Stomach (tissue), 8 donors: ENCODE measurements at regions not wholly inside any gene's neighbourhood (a gene's known extent, or its start where the extent isn't known, plus 50 kb on each side); places are given as distances from the start of the nearest gene placed in this dataset.
"Not testable (repeated sequence)": the region's sequence is repeated elsewhere in the genome, so short reads cannot be mapped to it uniquely, and the experiment has no call there.

Experiments used
- DNase-seq, 2 donors: peaks; one replicate each; pipeline versions ENCODE4 v3.0.0 to v3.0.0-alpha.2; 2013 to 2019
- H3K27ac ChIP-seq, 5 donors: fragments of 200-600 bp in 4 of 5; sonication (generic) in 4 of 5; one replicate each; pipeline ENCODE4 v1.5.1; 2013 to 2019; ENCODE audit warnings: mild to moderate bottlenecking in 1 of 5, moderate library complexity in 1 of 5
- H3K27me3 ChIP-seq, 3 donors: fragments of 200-600 bp; sonication (generic); one replicate each; pipeline ENCODE4 v1.5.1; 2017 to 2019; ENCODE audit warnings: mixed run types in 1 of 3
- H3K36me3 ChIP-seq, 4 donors: fragments of 200-600 bp; sonication (generic); 1 replicate in 3 of 4; 2 replicates in 1 of 4; pipeline ENCODE4 v1.5.1; 2016 to 2019
- H3K4me1 ChIP-seq, 4 donors: fragments of 200-600 bp; sonication (generic); one replicate each; pipeline ENCODE4 v1.5.1; 2016 to 2019
- H3K4me3 ChIP-seq, 4 donors: fragments of 200-600 bp; sonication (generic) in 3 of 4; one replicate each; pipeline ENCODE4 v1.5.1; 2016 to 2019; ENCODE audit warnings: mild to moderate bottlenecking in 1 of 4
- H3K9me3 ChIP-seq, 4 donors: fragments of 200-600 bp; sonication (generic); one replicate each; pipeline ENCODE4 v1.5.1; 2016 to 2019
- EP300 ChIP-seq: sonication (generic); formaldehyde crosslinking; IDR thresholded peaks from one replicate; pipeline ENCODE4 v1.6.1; 2017; ENCODE audit warnings: antibody characterized with exemption
- POLR2A ChIP-seq, 4 donors: fragments of 450-650 bp; IDR thresholded peaks; one replicate each; pipeline ENCODE4 v1.6.1; 2016; ENCODE audit warnings: antibody characterized with exemption in 4 of 4, control low read depth in 2 of 4, mild to moderate bottlenecking in 1 of 4, moderate library complexity in 1 of 4
- POLR2AphosphoS5 ChIP-seq, 3 donors: sonication (generic); formaldehyde crosslinking; IDR thresholded peaks; one replicate each; pipeline ENCODE4 v1.6.1; 2016; ENCODE audit warnings: antibody characterized with exemption in 3 of 3
- WGBS, 5 donors: extraction: QIAGEN DNeasy Blood & Tissue Kit in 3 of 5; methylation state at CpG; one replicate each; pipeline versions ENCODE4 v1.1.5 to v1.1.7; 2013 to 2018; 5-methylcytosine and 5-hydroxymethylcytosine counted together
- intact Hi-C: fragments of 100-400 bp; cut with DNase I; formaldehyde crosslinking; loops from one replicate; pipeline ENCODE4 v1.15.1; 2023; ENCODE audit warnings: low total_unique reads
- TF ChIP-seq, protein P1 (sequence below), 7 experiments: fragments of 450-650 bp in 4 of 7; fragments of 200-600 bp in 3 of 7; sonication (generic) in 3 of 7; IDR thresholded peaks; one replicate each; pipeline ENCODE4 v1.5.1; 2016 to 2019; ENCODE audit warnings: antibody characterized with exemption in 7 of 7, control low read depth in 2 of 7, mild to moderate bottlenecking in 1 of 7
- donor health status: healthy with polysubstance abuse.
- donor health status: Bipolar disorder and iron deficiency.
- donor health status: healthy.

- Histone ChIP-seq H3K27me3 (no peaks in the 10 kb centered on the region), H3K4me3 (no peak overlapping the region), H3K36me3 (no peaks in the 10 kb centered on the region), H3K4me1 (no peaks in the 10 kb centered on the region), H3K9me3 (no peaks in the 10 kb centered on the region), H3K27ac (no peak overlapping the region)
- 68 to 80% (median 77%) methylated on average over 1 of the region's 1 CpG for WGBS, 5 donors
- TF ChIP-seq POLR2A (IDR thresholded peaks at IDR 0.05): no peak
- TF ChIP-seq POLR2AphosphoS5 (IDR thresholded peaks at IDR 0.05): no peak
- TF ChIP-seq EP300: no peak
- TF ChIP-seq, protein P1, sequence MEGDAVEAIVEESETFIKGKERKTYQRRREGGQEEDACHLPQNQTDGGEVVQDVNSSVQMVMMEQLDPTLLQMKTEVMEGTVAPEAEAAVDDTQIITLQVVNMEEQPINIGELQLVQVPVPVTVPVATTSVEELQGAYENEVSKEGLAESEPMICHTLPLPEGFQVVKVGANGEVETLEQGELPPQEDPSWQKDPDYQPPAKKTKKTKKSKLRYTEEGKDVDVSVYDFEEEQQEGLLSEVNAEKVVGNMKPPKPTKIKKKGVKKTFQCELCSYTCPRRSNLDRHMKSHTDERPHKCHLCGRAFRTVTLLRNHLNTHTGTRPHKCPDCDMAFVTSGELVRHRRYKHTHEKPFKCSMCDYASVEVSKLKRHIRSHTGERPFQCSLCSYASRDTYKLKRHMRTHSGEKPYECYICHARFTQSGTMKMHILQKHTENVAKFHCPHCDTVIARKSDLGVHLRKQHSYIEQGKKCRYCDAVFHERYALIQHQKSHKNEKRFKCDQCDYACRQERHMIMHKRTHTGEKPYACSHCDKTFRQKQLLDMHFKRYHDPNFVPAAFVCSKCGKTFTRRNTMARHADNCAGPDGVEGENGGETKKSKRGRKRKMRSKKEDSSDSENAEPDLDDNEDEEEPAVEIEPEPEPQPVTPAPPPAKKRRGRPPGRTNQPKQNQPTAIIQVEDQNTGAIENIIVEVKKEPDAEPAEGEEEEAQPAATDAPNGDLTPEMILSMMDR (IDR thresholded peaks at IDR 0.05): no peak
- DNase-seq: no peak
- intact Hi-C loops: no loop called here
Observed at GRCh38 chr15:38117781-38118180, 134.9 kb upstream of the SPRED1 start.

DNA sequence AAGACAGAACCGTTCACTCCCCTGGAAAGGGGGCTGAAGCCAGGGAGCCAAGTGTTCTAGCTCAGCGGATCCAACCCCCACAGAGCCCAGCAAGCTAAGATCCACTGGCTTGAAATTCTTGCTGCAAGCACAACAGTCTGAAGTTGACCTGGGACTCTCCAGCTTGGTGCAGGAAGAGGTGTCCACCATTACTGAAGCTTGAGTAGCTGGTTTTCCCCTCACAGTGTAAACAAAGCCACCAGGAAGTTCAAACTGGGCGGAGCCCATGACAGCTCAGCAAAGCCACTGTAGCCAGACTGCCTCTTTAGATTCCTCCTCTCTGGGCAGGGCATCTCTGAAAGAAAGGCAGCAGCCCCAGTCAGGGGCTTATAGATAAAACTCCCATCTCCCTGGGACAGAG, 132.8 kb upstream of the SPRED1 start:
- H3K27me3 ChIP-seq, H3K27ac ChIP-seq, H3K36me3 ChIP-seq, H3K9me3 ChIP-seq, intact Hi-C loops, H3K4me3 ChIP-seq, H3K4me1 ChIP-seq: not testable (repeated sequence)
- DNase-seq: peak; percentile 19 to 46
- WGBS, 5 donors: 81 to 86% (median 84%) methylated on average over 3 of the region's 3 CpGs

- intact Hi-C loops: no loop called here
- TF ChIP-seq EP300 (no peak), POLR2AphosphoS5 (IDR thresholded peaks at IDR 0.05) (peak in 2 of 3 donors; percentile 53 to 70)
- Histone ChIP-seq H3K4me3 (no peak overlapping the region), H3K27ac (peak overlapping the region in 1 of 5 donors; percentile 88), H3K4me1 (peaks cover 0 to 45% (median 26%) of the 10 kb centered on the region in 4 donors), H3K27me3 (no peaks in the 10 kb centered on the region), H3K36me3 (no peaks in the 10 kb centered on the region), H3K9me3 (peaks cover 0 to 6% (median 0%) of the 10 kb centered on the region in 4 donors)
- WGBS, 5 donors: 53 to 83% (median 73%) methylated on average over 1 of the region's 1 CpG
- peak in 1 of 2 donors; percentile 23 for DNase-seq
Observed at GRCh38 chr15:38127306-38127771, 125.3 kb upstream of the SPRED1 start.

DNA sequence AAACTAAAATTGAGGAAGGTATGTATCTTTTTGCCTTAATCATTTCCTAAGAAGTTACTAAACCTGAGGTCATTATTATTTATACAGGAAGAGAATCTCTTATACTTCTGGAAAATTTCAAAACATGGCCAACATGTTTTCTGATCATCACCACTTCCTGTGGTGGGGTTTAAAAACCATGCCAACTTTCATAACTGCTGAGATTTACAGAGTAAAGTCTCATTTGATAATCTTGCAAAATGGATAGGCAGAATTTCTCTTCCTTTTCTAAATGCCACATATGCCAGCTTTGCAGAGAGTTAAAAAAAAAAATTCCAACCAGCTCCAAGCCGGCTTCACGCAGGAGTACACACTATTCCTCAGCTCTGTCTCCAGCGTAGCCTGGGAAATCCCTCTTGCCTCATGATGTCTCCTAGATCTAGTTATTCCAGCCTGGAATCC, 124.3 kb upstream of the SPRED1 start:
- peak overlapping the region; percentile 56 to 88 (median 87) for H3K27ac ChIP-seq
- intact Hi-C loops: no loop called here
- peaks cover 0 to 45% (median 26%) of the 10 kb centered on the region in 4 donors for H3K4me1 ChIP-seq
- 20 to 47% (median 36%) methylated on average over 3 of the region's 3 CpGs for WGBS, 5 donors
- H3K9me3 ChIP-seq: peaks cover 0 to 6% (median 0%) of the 10 kb centered on the region in 4 donors
- H3K36me3 ChIP-seq: no peaks in the 10 kb centered on the region
- H3K27me3 ChIP-seq: no peaks in the 10 kb centered on the region
- TF ChIP-seq POLR2AphosphoS5 (IDR thresholded peaks at IDR 0.05): peak in 1 of 3 donors; percentile 12
- TF ChIP-seq EP300: no peak
- H3K4me3 ChIP-seq: no peak overlapping the region
- peak in 1 of 2 donors; percentile 27 for DNase-seq

DNA sequence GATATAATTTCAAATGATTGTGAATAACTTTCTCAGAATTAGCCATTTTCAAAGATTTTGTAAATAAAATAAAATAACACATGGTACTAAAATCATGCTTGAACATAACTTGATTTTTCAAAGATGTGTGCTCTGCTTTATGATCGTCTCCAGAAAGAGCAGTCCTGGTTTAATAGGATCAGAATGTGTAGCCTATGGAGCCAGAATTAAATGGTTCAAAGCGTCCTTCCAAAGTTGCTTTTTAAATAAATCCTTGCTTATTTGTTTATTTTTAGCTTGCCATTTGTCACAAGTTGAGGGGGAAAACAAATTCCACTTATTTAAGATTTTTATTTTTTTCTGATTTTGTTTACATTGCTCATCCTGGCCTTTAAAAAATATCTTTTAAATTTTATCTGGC, 123.7 kb upstream of the SPRED1 start:
- 60 to 78% (median 69%) methylated on average over 2 of the region's 2 CpGs for WGBS, 5 donors
- H3K36me3 ChIP-seq: no peaks in the 10 kb centered on the region
- peak overlapping the region in 4 of 5 donors; percentile 78 to 88 (median 87) for H3K27ac ChIP-seq
- peaks cover 0 to 45% (median 26%) of the 10 kb centered on the region in 4 donors for H3K4me1 ChIP-seq
- TF ChIP-seq POLR2A (IDR thresholded peaks at IDR 0.05) (no peak), POLR2AphosphoS5 (IDR thresholded peaks at IDR 0.05) (no peak)
- peak in 1 of 2 donors; percentile 14 for DNase-seq
- H3K9me3 ChIP-seq: peaks cover 0 to 6% (median 0%) of the 10 kb centered on the region in 4 donors
- intact Hi-C loops: no loop called here
- H3K27me3 ChIP-seq: no peaks in the 10 kb centered on the region
- no peak overlapping the region for H3K4me3 ChIP-seq

- H3K27me3 ChIP-seq: no peaks in the 10 kb centered on the region
- peak; percentile 43 to 92 for DNase-seq
- intact Hi-C loops: no loop called here
- peaks cover 0 to 45% (median 26%) of the 10 kb centered on the region in 4 donors for H3K4me1 ChIP-seq
- no peaks in the 10 kb centered on the region for H3K9me3 ChIP-seq
- peak overlapping the region in 2 of 4 donors; percentile 2 to 5 for H3K4me3 ChIP-seq
- 36 to 67% (median 42%) methylated on average over 12 of the region's 12 CpGs for WGBS, 5 donors
- H3K27ac ChIP-seq: peak overlapping the region; percentile 78 to 88 (median 87)
- H3K36me3 ChIP-seq: no peaks in the 10 kb centered on the region
- no peak for TF ChIP-seq EP300
- peak; percentile 43 to 88 (median 74) for TF ChIP-seq POLR2AphosphoS5 (IDR thresholded peaks at IDR 0.05)
- no peak for TF ChIP-seq POLR2A (IDR thresholded peaks at IDR 0.05)
- TF ChIP-seq, protein P1 (IDR thresholded peaks at IDR 0.05): no peak
Observed at GRCh38 chr15:38129531-38130204, 123.0 kb upstream of the SPRED1 start.
